ENCODE measurements at regions not wholly inside any gene's neighbourhood (a gene's known extent, or its start where the extent isn't known, plus 50 kb on each side); places are given as distances from the start of the nearest gene placed in this dataset.
"Not testable (repeated sequence)": the region's sequence is repeated elsewhere in the genome, so short reads cannot be mapped to it uniquely, and the experiment has no call there.

GRCh38 chr6:160804639-160805038 lies 102.6 kb downstream of the PLG start:
- no peak for TF ChIP-seq CTCF (conservative IDR thresholded peaks at IDR 0.05)
- Mint-ChIP-seq H3K27ac (ENCODE audit: unreplicated experiment) (no peak overlapping the region), H3K27me3 (ENCODE audit: low read depth) (no peaks in the 10 kb centered on the region), H3K4me3 (no peak overlapping the region), H3K9me3 (peaks cover 13% of the 10 kb centered on the region), H3K4me1 (no peaks in the 10 kb centered on the region), H3K36me3 (ENCODE audit: low read depth) (peaks cover 6% of the 10 kb centered on the region)
- no peak for DNase-seq (ENCODE audit: low read depth, low spot score)

- Mint-ChIP-seq H3K9me3 (peaks cover 4% of the 10 kb centered on the region), H3K4me3 (no peak overlapping the region), H3K27ac (ENCODE audit: unreplicated experiment) (no peak overlapping the region), H3K36me3 (ENCODE audit: low read depth) (no peaks in the 10 kb centered on the region), H3K4me1 (no peaks in the 10 kb centered on the region), H3K27me3 (ENCODE audit: low read depth) (no peaks in the 10 kb centered on the region)
- no peak for TF ChIP-seq CTCF (conservative IDR thresholded peaks at IDR 0.05)
- no peak for DNase-seq (ENCODE audit: low read depth, low spot score)
Measured at GRCh38 chr6:160808263-160808662, 106.2 kb downstream of the PLG start.

GRCh38 chr6:160810238-160810637 lies 108.2 kb downstream of the PLG start:
- no peaks in the 10 kb centered on the region for H3K36me3 Mint-ChIP-seq (ENCODE audit: low read depth)
- H3K27ac Mint-ChIP-seq (ENCODE audit: unreplicated experiment), result no peak overlapping the region
- DNase-seq (ENCODE audit: low read depth, low spot score), result no peak
- peaks cover 4% of the 10 kb centered on the region for H3K9me3 Mint-ChIP-seq
- no peak for TF ChIP-seq CTCF (conservative IDR thresholded peaks at IDR 0.05)
- H3K4me3 Mint-ChIP-seq, result no peak overlapping the region
- no peaks in the 10 kb centered on the region for H3K27me3 Mint-ChIP-seq (ENCODE audit: low read depth)
- no peaks in the 10 kb centered on the region for H3K4me1 Mint-ChIP-seq

- H3K9me3 Mint-ChIP-seq, result peaks cover 1% of the 10 kb centered on the region
- H3K4me3 Mint-ChIP-seq, result no peak overlapping the region
- TF ChIP-seq CTCF (conservative IDR thresholded peaks at IDR 0.05), result no peak
- DNase-seq (ENCODE audit: low read depth, low spot score), result no peak
- H3K27me3 Mint-ChIP-seq (ENCODE audit: low read depth), result no peaks in the 10 kb centered on the region
- H3K27ac Mint-ChIP-seq (ENCODE audit: unreplicated experiment), result no peak overlapping the region
- no peaks in the 10 kb centered on the region for H3K36me3 Mint-ChIP-seq (ENCODE audit: low read depth)
- no peaks in the 10 kb centered on the region for H3K4me1 Mint-ChIP-seq
Measured at GRCh38 chr6:160812097-160812496, 110.1 kb downstream of the PLG start.

- no peak for TF ChIP-seq CTCF (conservative IDR thresholded peaks at IDR 0.05)
- DNase-seq (ENCODE audit: low read depth, low spot score), result no peak
- H3K27me3 Mint-ChIP-seq (ENCODE audit: low read depth), result no peaks in the 10 kb centered on the region
- H3K9me3 Mint-ChIP-seq, result peaks cover 4% of the 10 kb centered on the region
- no peak overlapping the region for H3K27ac Mint-ChIP-seq (ENCODE audit: unreplicated experiment)
- H3K4me1 Mint-ChIP-seq, result no peaks in the 10 kb centered on the region
- H3K36me3 Mint-ChIP-seq (ENCODE audit: low read depth), result peaks cover 6% of the 10 kb centered on the region
- H3K4me3 Mint-ChIP-seq, result no peak overlapping the region
Measured at GRCh38 chr6:160818934-160819333, 116.9 kb downstream of the PLG start.

GRCh38 chr6:160820661-160821060 lies 118.6 kb downstream of the PLG start:
- not testable (repeated sequence) for H3K4me3 Mint-ChIP-seq; DNase-seq (ENCODE audit: low read depth, low spot score); H3K4me1 Mint-ChIP-seq; H3K36me3 Mint-ChIP-seq (ENCODE audit: low read depth); H3K27me3 Mint-ChIP-seq (ENCODE audit: low read depth); H3K27ac Mint-ChIP-seq (ENCODE audit: unreplicated experiment); H3K9me3 Mint-ChIP-seq
